ENCODE measurements at regions not wholly inside any gene's neighbourhood (a gene's known extent, or its start where the extent isn't known, plus 50 kb on each side); places are given as distances from the start of the nearest gene placed in this dataset.
A peak's percentile ranks its signal among the peaks of the same experiment; 100 is the strongest.

GRCh38 chr9:89655990-89656657, 51.3 kb downstream of the GADD45G start:
- DNase-seq (ENCODE audit: low read depth) = no peak

DNA sequence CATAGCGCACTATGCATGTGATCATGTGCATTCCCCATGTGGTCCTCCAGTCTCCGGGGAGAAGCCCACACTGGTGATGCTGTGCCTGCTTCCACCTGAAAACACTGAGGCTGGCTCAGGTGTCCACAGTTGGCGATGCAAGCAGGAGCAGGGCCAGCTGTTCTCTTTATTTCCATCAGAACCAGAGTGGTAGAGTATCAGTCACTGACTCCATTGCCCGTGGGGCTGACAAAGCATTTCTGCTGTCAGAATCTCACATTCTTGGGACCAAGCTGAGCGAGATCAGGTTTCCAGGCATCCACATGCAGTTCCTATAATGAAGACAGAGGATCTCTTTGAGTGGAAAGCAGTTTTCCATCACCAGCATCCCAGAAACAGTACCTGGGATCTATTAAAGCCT, 52.5 kb downstream of the GADD45G start:
- DNase-seq (ENCODE audit: low read depth) = no peak

DNA sequence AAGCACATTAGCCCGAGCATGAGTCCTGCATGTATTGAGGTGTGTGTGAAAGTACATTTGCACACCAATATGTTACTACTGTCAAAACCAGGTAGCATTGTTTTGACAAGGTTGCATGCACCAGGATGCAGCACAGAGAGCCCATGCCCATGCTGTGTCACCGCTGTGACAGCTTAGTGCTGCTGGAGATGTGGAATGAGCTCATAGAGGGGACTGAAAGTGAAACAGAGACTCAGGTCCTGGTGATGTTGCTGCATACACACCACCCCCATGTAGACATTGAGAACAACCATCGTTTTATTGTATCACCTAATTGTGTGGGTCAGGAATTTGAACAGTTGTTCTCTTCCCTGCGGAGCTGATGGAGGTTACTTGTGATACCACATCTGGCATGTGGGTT, 53.0 kb downstream of the GADD45G start:
- DNase-seq (ENCODE audit: low read depth) = no peak

DNA sequence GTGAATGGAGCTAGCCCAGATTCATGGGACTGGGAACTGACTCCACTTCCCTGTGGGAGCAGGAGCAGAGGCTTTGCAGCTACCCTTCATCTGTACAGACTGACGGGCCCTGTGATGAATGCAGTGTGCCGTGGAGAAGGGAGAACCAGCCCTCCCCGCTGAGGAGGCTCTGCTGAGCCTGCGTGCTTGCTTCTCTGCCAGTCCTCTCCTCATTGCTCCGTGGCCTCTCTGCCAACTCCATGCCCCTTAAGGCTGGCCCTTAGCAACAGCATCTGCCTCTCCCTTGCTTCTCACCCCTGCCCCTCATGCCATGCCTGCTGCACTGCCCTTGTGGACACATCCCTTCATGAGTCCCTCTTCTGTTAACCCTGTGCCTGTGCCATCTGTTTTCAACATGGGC, 53.6 kb downstream of the GADD45G start:
- DNase-seq (ENCODE audit: low read depth) = no peak

DNA sequence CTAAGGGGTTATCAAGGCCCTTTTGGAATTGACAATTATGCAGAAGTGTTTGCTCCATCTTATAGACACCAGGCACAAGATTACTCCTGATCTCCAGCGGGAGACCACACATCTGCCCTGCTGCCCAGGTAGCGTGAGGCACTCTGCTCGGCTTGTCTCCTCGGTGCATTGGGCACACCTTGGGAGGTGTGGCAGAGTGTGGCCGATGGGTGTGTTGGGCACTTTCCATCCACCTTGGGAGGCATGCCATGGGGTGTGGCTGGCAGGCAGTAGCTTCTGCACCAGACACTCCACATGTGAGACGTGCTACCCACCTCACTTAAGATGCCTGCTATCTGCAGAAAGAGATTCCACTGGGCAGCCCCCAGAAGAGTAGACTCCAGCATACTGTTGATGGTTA, 54.1 kb downstream of the GADD45G start:
- DNase-seq (ENCODE audit: low read depth) = no peak

DNA sequence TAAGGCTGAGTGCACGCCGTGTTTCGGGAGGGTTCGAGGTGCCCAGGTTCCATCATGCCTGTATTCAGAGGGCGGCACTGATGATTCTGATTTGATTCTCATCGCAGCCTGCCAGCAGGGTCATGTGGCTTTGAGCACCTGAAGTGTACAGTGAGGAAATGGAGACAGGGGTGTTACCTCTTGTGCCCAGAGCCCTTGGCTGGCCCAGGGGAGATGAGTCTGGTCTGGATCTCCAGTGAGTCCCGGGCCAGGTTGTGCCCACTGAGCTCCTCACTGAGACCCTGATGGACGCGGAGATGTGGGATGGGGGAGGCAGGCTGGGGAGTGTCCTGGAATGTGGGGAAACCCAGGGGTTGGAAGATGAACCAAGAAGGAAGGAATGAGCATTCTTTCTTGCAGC, 54.7 kb downstream of the GADD45G start:
- DNase-seq (ENCODE audit: low read depth) = no peak

DNA sequence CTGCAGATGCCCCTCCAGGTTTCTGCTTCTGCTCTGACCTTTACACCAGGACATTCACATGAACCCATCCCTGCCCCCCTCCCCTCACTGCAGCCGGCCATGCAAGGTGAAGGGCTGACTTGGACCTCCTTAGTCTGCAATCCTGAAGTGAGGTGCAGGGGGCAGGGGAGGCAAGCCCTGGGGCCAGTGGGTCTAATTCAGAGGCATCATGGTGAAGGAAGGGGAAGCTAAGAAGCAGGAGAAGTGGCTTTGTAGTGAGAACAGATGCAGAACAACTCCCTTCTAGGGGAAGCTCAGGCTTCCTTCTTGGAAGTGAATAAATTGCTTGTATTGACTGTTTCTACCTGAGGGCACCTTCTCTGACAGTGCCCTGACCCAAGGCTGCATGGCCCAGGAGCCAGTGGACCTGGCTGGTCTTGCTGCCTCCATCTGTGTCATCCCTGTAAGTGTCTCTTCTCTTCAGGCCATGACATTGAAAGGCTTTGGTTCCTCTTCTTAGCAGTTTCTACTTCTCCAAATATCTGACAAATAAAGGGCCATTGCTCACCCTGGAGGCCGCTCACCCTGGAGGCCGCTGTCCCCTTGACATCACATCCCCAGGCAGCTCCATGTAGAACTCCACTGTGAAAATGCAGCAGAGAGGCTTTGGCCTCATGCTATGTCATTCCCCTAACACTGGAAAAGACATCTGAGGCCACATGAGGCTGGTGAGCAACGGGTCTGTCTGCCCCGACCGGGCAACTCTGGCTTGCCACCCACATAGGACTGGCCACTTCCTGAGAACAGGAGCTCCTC, 55.3 kb downstream of the GADD45G start:
- no peak for DNase-seq (ENCODE audit: low read depth)

- no peak for DNase-seq (ENCODE audit: low read depth)
These were observed 56.7 kb downstream of the GADD45G start for GRCh38 chr9:89661391-89661949.

DNA sequence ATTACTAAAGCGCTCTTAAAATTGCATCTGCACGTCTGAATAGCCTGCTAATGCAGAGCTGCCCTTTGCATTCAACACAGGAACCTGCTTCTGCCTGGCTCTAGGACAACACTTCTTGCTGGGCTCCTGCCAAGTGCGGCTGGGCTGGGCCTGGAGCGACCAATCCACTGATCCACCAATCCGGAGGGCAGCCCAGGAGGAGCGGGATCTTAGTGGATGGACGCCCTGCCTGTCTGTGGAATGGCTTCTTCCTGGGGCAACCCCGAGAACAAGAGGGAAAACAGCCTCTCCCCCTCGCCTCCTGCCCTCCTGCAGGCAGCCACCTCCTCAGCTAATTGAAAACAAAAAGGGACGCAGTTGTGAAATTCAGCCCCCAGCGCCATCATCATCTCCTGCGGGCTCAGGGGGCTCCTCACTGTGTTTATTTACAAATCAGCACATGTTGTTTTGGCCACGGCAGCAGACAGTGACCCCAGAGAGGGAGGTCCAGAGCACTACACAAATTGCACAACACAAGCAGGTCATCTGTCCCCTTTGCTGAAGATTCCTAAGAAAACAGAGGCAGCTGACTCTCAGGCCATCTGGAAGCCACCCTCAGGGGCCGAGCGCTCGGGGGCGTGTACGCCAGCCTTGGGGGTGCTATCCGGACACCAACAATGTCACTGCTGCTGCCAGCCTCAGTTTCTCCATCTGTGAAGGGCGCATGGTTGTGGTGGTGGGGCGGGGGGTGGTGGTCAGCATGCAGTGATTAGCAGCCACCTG, 57.3 kb downstream of the GADD45G start:
- DNase-seq (ENCODE audit: low read depth) = peak; percentile 13

- no peak for DNase-seq (ENCODE audit: low read depth)
These were observed 58.2 kb downstream of the GADD45G start for GRCh38 chr9:89662718-89663613.

- no peak for DNase-seq (ENCODE audit: low read depth)
These were observed 58.8 kb downstream of the GADD45G start for GRCh38 chr9:89663614-89663970.

- no peak for DNase-seq (ENCODE audit: low read depth)
These were observed 59.2 kb downstream of the GADD45G start for GRCh38 chr9:89664010-89664409.

DNA sequence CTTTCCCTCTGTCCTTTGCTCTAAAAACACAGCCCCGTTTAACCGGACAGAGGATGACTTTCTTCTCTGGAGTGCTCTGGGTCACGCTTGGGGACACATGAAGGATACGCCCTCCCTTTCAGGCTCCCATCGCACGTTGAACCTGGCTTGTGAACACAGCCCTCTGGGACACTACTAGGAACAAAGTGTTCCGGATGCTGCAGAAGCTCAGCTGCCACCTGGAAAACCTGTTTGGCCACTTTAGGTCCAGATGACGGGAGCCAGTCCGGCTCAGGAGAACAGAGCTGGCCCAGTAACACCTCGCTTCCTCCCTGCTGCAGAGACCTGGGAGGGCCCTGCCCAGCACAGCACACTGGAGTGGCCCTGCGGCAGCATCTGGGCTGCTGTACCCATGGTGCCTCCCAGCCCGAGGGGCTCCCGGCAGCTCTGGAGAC, 60.1 kb downstream of the GADD45G start:
- DNase-seq (ENCODE audit: low read depth) = no peak

DNA sequence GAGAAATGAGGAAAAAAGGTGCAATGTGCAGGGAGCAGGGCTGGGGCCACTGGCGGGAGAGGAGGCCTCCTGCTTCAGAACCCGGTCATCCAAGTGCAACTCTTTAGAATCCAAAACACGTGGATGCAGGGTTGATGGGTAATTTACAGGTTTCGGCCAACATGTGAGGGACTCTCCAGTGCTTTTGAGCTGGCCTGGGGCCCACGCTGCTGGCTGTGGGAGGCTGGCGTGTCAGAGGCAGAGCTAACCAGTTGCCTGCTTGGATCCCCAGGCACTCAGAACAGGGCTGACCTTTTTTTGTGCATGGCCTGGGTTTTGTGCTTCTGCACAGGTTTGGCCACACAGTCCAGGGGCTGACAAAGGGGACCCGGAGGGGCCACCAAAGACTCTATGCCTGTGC, 61.6 kb downstream of the GADD45G start:
- DNase-seq (ENCODE audit: low read depth) = no peak

- no peak for DNase-seq (ENCODE audit: low read depth)
These were observed 62.1 kb downstream of the GADD45G start for GRCh38 chr9:89666950-89667349.

DNA sequence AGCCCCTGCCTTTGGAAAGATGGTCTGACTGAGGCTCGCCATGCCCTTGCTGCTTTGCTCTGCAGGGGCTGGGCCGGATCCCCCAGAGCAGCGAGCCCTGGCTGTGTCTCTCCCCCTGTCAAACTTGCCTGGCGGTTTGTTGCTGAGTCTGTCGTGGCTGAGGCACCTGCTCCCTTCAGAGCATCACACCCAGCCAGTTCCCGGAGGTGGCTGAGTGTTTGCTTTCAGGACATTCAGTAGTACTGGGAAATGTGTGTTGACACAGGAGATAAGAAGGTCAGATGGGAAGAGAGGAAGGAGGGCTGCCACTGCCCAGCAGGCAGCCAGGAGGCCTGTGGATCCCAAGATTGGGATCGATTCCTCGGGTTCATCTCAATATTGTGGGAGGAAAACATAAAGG, 62.9 kb downstream of the GADD45G start:
- no peak for DNase-seq (ENCODE audit: low read depth)

DNA sequence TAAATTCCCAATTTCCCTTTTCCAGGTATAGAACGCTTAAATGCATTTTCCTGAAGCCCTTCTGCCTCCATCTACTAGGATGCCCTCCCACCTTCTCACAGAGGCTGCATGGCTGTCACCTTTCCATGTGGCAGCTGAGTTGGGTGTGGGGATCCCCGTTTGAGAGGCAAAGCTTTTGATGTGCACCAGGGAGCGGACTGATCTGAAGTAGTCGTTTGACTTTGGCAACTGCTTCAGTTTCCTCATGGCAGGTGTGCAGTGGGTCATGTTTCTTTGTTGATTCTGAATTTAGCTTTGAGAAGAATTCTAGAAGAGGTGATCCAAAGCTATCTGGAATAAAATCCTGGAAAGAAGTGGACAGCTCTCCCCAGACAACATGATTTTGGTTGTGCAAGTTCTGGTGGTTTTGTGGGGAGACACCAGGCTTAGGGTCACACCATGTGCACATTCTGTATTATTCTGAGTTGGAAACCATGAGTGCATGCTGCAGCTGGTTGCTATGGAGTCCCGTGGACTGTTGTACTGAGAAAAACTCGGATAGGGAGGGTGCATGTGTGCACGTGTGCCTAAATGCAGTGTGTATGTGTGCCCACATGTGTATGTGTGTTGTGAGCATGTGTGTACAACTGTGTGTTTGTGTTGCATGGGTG, 63.5 kb downstream of the GADD45G start:
- DNase-seq (ENCODE audit: low read depth) = no peak

DNA sequence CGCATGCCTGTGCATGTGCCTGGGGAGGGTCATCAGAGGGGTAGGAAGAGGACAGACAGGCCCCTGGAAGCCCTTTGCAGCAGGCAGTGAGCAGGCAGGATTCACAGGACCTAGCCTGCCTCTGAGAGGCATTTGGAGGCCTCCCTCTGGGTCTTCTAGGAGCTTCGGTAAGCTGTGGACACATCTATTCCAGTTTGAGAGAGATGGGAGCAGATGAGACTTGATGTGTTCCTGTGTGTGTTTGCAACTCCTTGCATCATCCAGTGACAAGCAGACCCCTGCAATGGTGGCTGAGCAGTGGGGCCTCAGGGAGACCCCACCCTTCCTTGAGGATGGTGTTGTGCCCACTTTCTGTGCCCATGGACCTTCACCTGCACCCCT, 64.0 kb downstream of the GADD45G start:
- DNase-seq (ENCODE audit: low read depth) = no peak

GRCh38 chr9:89669361-89669842, 64.6 kb downstream of the GADD45G start:
- no peak for DNase-seq (ENCODE audit: low read depth)

GRCh38 chr9:89670114-89670513, 65.3 kb downstream of the GADD45G start:
- DNase-seq (ENCODE audit: low read depth) = no peak

DNA sequence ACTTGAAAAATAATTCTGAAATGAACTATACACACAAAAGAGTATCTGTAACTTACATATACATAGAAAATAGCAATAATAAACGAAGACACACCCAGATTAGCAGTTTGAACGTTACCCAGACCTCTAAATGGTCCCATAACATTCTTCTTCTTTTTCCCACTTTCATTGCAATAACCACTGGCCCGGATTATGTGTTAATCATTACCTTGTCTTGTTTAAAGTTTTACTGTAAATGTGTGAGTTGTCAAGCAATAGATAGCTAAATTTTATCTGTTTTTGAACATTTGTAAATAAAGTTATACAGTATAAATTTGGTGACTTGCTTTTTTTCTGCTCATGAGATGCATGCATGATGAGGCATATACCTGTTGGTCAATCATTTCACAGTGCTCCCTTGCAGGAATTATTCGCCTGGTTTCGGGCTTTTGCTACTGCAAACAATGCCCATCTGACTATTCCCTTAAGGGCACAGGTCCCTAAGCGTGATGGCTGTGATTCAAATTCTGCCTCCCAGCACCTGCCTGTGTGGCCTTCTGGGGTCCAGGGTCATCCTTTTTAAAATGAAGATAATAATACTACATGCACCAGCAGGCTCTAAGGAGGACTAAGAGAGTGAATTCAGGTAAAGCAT, 66.1 kb downstream of the GADD45G start:
- no peak for DNase-seq (ENCODE audit: low read depth)

Measured in ELR (cell line).